Stimulated activated CD4-positive, alpha-beta T cell treated with anti-CD3 and anti-CD28 coated beads, TNF-alpha, amount 100 ng/mL, for 24 hours (primary cell): ENCODE measurements at regions not wholly inside any gene's neighbourhood (a gene's known extent, or its start where the extent isn't known, plus 50 kb on each side); places are given as distances from the start of the nearest gene placed in this dataset.

Experiments used
- DNase-seq, 3 experiments: peaks; one replicate each; pipeline ENCODE4 v3.0.0-alpha.2; 2020; ENCODE audit warnings: low read depth in 3 of 3

GRCh38 chr17:33974276-33974675 is 280.8 kb upstream of the CCL2 start:
- no peak for DNase-seq

GRCh38 chr17:33976831-33977230 is 278.3 kb upstream of the CCL2 start:
- DNase-seq: no peak

- no peak for DNase-seq
Measured at GRCh38 chr17:33977729-33978514, 277.2 kb upstream of the CCL2 start.

- no peak for DNase-seq
Measured at GRCh38 chr17:33978889-33979288, 276.2 kb upstream of the CCL2 start.

GRCh38 chr17:33980193-33980592 is 274.9 kb upstream of the CCL2 start:
- no peak for DNase-seq

GRCh38 chr17:33981711-33982601 is 273.1 kb upstream of the CCL2 start:
- DNase-seq: no peak

- DNase-seq: no peak
Measured at GRCh38 chr17:33982909-33983308, 272.2 kb upstream of the CCL2 start.

GRCh38 chr17:33983824-33984574 is 271.1 kb upstream of the CCL2 start:
- DNase-seq: no peak

- DNase-seq: no peak
Measured at GRCh38 chr17:33986088-33986487, 269.0 kb upstream of the CCL2 start.

- no peak for DNase-seq
Measured at GRCh38 chr17:33986566-33986965, 268.5 kb upstream of the CCL2 start.

GRCh38 chr17:33987162-33987561 is 267.9 kb upstream of the CCL2 start:
- DNase-seq: no peak

GRCh38 chr17:33989361-33990148 is 265.5 kb upstream of the CCL2 start:
- no peak for DNase-seq

GRCh38 chr17:33990943-33991706 is 264.0 kb upstream of the CCL2 start:
- DNase-seq: no peak

GRCh38 chr17:33992113-33992512 is 263.0 kb upstream of the CCL2 start:
- no peak for DNase-seq

- DNase-seq: no peak
Measured at GRCh38 chr17:34000639-34001038, 254.4 kb upstream of the CCL2 start.

GRCh38 chr17:34001246-34001645 is 253.8 kb upstream of the CCL2 start:
- DNase-seq: no peak

GRCh38 chr17:34006126-34006525 is 249.0 kb upstream of the CCL2 start:
- no peak for DNase-seq

- DNase-seq: no peak
Measured at GRCh38 chr17:34008125-34008524, 247.0 kb upstream of the CCL2 start.

GRCh38 chr17:34009912-34010311 is 245.2 kb upstream of the CCL2 start:
- no peak for DNase-seq

- DNase-seq: no peak
Measured at GRCh38 chr17:34010534-34010933, 244.6 kb upstream of the CCL2 start.

GRCh38 chr17:34011599-34011998 is 243.5 kb upstream of the CCL2 start:
- DNase-seq: no peak
